Ammon's horn (tissue), 1 donor: ENCODE measurements at regions not wholly inside any gene's neighbourhood (a gene's known extent, or its start where the extent isn't known, plus 50 kb on each side); places are given as distances from the start of the nearest gene placed in this dataset.
"Not testable (repeated sequence)": the region's sequence is repeated elsewhere in the genome, so short reads cannot be mapped to it uniquely, and the experiment has no call there.

Experiments used
- DNase-seq: peaks from one replicate; pipeline ENCODE4 v3.0.0-alpha.2; 2016; ENCODE audit warnings: low spot score

GRCh38 chr12:105482951-105483350 lies 152.5 kb downstream of the C12orf75 start:
- DNase-seq: peak; percentile 15

- no peak for DNase-seq
These were observed 153.2 kb downstream of the C12orf75 start for GRCh38 chr12:105483691-105484090.

- DNase-seq: no peak
These were observed 154.9 kb downstream of the C12orf75 start for GRCh38 chr12:105485321-105485910.

GRCh38 chr12:105485921-105486320 lies 155.4 kb downstream of the C12orf75 start:
- no peak for DNase-seq

GRCh38 chr12:105487963-105488362 lies 157.5 kb downstream of the C12orf75 start:
- DNase-seq: no peak

- no peak for DNase-seq
These were observed 162.4 kb downstream of the C12orf75 start for GRCh38 chr12:105492591-105493545.

- no peak for DNase-seq
These were observed 168.7 kb downstream of the C12orf75 start for GRCh38 chr12:105499205-105499604.

GRCh38 chr12:105500676-105501075 lies 170.2 kb downstream of the C12orf75 start:
- not testable (repeated sequence) for DNase-seq

GRCh38 chr12:105502426-105502930 lies 172.0 kb downstream of the C12orf75 start:
- no peak for DNase-seq

GRCh38 chr12:105503619-105504018 lies 173.1 kb downstream of the C12orf75 start:
- no peak for DNase-seq

- DNase-seq: no peak
These were observed 173.8 kb downstream of the C12orf75 start for GRCh38 chr12:105504286-105504685.

- DNase-seq: no peak
These were observed 176.3 kb downstream of the C12orf75 start for GRCh38 chr12:105506678-105507310.

GRCh38 chr12:105507311-105508038 lies 177.0 kb downstream of the C12orf75 start:
- no peak for DNase-seq

GRCh38 chr12:105508096-105508495 lies 177.6 kb downstream of the C12orf75 start:
- DNase-seq: no peak

- no peak for DNase-seq
These were observed 180.0 kb downstream of the C12orf75 start for GRCh38 chr12:105510526-105510925.

- DNase-seq: not testable (repeated sequence)
These were observed 182.4 kb downstream of the C12orf75 start for GRCh38 chr12:105512861-105513260.

- no peak for DNase-seq
These were observed 191.8 kb downstream of the C12orf75 start for GRCh38 chr12:105522166-105522825.

GRCh38 chr12:105523164-105524057 lies 192.9 kb downstream of the C12orf75 start:
- peak; percentile 2 for DNase-seq

GRCh38 chr12:105524961-105525360 lies 194.5 kb downstream of the C12orf75 start:
- DNase-seq: no peak

GRCh38 chr12:105534068-105534467 lies 203.6 kb downstream of the C12orf75 start:
- no peak for DNase-seq
